ELF-1 (cell line): ENCODE measurements at regions not wholly inside any gene's neighbourhood (a gene's known extent, or its start where the extent isn't known, plus 50 kb on each side); places are given as distances from the start of the nearest gene placed in this dataset.

Experiments used
- DNase-seq: peaks from one replicate; pipeline ENCODE4 v3.0.0-alpha.2; 2016; ENCODE audit warnings: low read depth, low spot score

DNA sequence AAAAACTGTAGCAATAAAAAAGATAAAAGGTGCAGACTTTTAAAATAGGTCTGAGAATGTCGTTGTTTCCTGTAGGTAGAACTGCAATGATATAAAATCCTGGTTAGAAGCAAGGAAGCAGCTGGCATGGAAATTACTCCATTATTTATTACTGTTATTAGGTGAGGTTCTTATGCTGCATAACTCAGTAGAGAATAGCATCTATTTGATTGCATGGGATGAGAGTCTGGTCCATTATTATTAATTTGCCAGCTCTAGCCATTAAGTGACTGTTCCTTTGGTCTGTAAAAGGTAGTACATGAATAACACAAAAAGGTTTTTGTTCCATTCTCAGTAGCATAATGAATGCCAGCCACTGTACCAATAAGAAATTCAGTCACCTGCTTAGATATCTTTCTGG, 358.6 kb downstream of the RBM43 start:
- no peak for DNase-seq

DNA sequence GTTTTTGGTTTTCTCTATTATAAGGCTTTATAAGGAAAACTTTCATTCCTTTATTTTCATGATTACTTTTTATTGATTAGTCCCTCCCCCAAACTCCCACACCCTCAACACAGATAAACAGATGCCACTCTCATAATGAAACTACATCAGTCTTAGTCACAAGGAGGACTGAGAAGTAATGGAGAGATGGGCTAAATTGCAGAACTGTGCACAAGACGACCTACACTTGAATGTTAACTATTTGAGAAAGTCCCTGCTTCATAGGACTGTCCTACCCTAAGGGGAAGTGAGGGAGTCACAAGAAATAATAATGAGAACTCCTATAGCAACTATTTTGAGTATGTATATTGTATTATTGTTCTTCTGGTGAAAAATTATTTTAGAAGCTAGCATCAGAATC, 360.8 kb downstream of the RBM43 start:
- DNase-seq = no peak

DNA sequence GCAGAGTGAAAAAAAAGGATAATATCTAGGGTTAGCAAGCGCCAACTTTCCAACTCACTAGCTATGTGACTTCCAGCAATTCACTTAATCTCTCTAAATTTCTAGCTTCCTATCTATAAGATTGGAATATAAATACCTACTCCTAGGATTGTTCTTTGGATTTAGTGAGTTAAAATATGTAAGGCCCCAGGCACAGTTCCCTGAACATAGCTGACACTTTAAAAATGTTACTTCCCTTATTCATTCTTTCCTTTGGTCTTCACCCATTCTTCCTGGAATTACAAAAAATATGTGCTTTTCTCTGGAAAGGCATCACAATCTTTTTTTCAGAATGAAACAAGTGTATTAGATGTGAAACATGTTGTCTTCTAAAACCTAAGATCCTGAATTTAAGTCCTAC, 365.7 kb downstream of the RBM43 start:
- DNase-seq = no peak

DNA sequence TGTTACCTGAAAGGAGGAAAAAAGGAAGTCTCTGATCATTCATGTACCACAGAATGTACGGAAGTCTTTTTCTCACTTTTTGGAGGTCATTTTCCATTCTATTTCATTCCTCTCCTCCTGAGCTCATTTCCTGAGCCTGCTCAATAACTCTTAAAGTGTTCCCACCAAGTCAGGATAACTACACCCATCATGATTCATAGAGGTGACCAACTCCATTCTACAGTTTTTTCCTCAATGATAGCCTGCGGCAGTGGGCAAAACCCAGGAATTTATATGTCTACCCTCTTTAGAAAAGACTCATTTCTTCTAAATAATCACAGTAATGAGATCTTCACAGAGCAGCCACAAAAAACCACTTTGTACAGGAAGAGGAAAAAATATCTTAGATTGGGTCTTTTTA, 372.5 kb downstream of the RBM43 start:
- DNase-seq = no peak

DNA sequence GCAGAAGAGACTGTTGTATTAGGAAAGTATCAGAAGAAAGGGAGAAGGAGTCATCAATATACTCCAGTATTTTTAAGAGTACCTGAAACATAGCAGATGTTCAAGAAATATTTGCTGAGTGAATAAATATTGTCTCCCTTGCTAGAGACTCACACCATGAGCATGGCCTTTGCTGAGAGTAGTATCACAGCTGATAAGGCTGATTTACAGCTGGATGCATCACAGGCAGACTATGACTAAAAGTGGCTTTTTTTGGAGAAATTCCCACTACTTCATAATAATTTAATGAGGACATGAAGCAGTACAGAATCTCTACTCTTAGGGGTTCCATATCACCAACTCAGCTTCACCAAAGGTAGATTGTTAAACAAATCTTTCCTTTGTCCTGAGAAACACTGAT, 373.3 kb downstream of the RBM43 start:
- DNase-seq = no peak

DNA sequence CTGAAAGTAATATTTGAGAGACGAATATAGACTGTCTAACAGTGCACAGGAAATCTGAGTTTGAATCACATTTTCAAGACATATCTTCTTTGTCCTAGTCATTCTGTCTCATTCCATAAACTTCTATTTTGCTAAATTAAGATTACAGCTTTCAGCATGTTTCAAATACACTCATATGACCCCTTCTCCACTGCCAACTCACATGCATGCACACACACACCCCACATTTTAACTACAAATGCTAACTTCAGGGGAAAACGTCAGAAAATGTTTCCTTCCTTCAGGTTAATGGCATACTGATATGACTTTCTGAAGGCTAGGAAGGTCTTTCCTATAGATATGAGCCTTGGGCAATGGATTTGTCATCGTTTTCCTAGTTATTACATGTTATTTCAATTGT, 373.7 kb downstream of the RBM43 start:
- no peak for DNase-seq

- no peak for DNase-seq
Measured at GRCh38 chr2:150885774-150886386, 375.8 kb downstream of the RBM43 start.

- DNase-seq = no peak
Measured at GRCh38 chr2:150885236-150885635, 376.4 kb downstream of the RBM43 start.

- no peak for DNase-seq
Measured at GRCh38 chr2:150883613-150883895, 378.1 kb downstream of the RBM43 start.

GRCh38 chr2:150882751-150883612, 378.7 kb downstream of the RBM43 start:
- DNase-seq = no peak

DNA sequence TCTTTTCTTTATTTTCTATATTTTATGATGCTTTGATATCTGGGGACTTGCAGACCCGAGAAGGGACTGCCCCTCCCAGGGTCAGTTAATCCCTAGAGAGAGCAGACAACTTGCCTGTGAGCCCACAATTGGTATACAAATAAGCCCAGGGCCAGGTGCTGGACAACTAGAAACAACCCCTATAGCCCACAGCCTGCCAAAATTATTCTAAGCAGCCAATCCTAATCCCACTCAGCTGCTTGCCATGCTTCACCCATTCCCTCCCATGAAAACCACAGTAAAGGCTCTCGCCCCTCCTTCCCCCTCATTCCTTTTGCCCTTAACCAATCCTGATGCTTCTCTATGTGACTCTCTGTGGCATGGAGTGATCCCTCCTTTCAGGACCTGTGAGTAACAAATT, 380.7 kb downstream of the RBM43 start:
- no peak for DNase-seq

GRCh38 chr2:150878356-150878755, 383.3 kb downstream of the RBM43 start:
- no peak for DNase-seq

- DNase-seq = no peak
Measured at GRCh38 chr2:150876251-150876950, 385.3 kb downstream of the RBM43 start.

DNA sequence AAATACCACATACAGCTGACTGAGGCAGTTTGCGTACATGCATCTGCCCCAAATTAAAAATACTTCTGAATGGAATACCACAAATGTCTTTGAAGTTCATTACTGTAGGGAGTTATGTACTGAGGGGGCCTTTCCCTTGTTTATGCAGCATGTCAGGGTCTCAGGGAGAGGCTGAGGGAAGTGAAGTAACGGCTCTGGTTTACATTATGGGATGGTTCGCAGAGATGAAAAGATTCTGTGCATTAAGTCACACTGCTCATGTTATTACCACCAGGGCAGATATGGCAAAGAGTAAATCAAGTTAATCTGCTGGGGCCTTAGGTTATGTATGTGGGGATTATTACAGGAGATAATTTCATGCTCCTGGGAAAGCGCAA, 385.9 kb upstream of the RND3 start:
- no peak for DNase-seq

- DNase-seq = peak; percentile 50
Measured at GRCh38 chr2:150872756-150873395, 385.4 kb upstream of the RND3 start.

- DNase-seq = no peak
Measured at GRCh38 chr2:150866431-150866830, 379.0 kb upstream of the RND3 start.

DNA sequence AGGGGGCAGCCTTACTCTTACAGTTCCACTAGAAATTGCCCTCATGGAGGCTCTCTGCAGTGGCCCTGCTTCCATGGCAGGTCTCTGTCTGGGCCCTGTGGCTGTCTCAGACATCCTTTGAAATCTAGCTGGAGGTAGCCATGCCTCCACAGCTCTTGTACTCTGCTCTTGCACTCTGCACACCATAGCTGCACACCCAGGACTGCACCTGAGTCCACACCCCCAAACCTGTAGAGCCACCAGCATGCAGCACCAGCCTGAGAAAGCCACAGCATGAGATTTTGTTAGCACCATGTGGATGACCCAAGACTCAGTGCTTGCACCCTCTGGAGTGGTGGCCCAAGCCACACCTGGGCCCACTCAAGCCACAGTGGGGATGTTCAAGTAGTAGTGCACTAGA, 376.2 kb upstream of the RND3 start:
- DNase-seq = no peak

- no peak for DNase-seq
Measured at GRCh38 chr2:150860301-150860700, 372.8 kb upstream of the RND3 start.

GRCh38 chr2:150859877-150860276, 372.4 kb upstream of the RND3 start:
- DNase-seq = no peak

- no peak for DNase-seq
Measured at GRCh38 chr2:150859162-150859561, 371.7 kb upstream of the RND3 start.

GRCh38 chr2:150858382-150858781, 370.9 kb upstream of the RND3 start:
- DNase-seq = no peak

DNA sequence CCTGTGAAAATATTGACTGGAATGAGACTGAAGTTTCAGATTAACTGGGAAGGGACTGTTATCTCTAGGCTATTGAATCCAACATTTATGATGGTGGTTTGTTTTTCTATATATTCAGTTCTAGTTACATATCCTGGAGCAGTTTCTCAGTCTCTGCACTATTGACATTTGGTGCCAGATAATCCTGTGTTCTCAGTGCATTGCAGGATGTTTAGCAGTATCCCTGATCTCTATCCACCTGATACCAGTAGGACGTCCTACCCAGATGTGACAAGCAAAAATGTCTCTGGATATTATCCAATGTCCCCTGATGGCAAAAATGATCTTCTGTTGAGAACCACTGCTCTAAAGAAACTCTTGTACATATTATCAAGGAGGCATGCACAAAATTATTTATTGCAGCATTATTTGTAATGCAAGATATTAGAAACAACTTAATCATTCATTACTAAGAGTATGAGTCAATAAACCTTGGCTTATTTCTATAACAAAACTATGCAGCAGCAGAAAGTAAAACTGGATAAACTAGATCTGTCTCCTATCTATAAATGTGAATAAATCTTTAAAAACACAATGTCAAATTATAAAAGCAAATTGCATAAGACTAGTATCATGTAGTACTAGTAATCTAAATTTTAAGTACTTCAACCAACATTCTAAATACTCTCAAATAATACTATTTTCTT, 369.3 kb upstream of the RND3 start:
- DNase-seq = no peak
